GM18499 (cell line): ENCODE measurements at regions not wholly inside any gene's neighbourhood (a gene's known extent, or its start where the extent isn't known, plus 50 kb on each side); places are given as distances from the start of the nearest gene placed in this dataset.
"Not testable (repeated sequence)": the region's sequence is repeated elsewhere in the genome, so short reads cannot be mapped to it uniquely, and the experiment has no call there.

Source experiments
- ATAC-seq: cut with Tn5 transposase; IDR thresholded peaks from one replicate; pipeline ENCODE4 v1.9.1; 2021; ENCODE audit warnings: moderate number of reproducible peaks; ENCODE audit not compliant: insufficient read depth, unreplicated experiment

DNA sequence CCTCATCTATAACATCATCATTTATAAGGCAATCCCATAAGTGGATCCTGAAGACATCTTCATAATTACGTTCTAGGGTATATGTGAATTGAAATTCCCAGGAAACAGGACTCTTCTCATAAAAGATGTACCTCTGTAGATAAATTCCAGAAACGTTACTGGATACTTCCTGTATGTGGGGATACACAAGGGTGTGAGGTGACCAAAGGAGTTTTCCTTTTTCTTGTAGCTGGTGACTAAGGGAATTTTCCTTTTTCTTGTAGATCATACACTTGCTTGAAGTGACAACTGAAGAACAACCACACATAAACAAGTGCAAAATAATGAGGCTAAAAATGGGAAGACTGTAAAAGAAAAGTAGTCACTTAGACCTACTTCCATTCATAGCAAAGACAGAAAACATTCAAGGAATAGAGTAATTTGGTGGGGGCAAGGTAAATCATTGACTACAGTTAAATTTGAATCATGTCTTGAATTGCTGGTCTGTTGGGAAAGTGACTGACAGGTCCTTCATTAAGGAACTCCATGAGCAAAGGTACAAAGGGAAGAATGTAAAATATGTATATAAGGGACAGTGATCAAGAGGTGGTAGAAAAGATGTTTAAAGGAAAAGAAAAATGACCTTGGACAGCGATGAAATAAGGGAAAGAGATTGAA, 53.2 kb upstream of the UBE2E3 start:
- ATAC-seq = no peak

DNA sequence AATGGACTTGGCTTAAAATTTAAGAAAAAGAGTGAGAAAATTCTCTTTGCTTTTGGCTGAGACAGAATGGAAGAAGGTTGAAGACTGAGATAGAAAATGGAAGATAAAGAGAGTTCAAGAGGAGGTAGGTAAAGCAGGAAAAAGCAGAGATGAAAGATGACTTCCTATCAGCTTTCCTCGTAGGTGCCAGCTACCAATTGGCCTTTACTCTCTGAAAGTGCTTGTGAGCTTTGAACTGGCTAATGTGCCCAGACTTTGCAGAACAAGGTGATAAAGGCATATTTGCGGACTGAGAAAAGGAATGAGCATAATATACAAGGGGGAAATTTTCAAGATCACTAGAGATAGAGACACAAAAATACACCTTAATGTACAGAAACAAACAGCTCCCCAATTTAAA, 54.7 kb upstream of the UBE2E3 start:
- ATAC-seq = no peak

DNA sequence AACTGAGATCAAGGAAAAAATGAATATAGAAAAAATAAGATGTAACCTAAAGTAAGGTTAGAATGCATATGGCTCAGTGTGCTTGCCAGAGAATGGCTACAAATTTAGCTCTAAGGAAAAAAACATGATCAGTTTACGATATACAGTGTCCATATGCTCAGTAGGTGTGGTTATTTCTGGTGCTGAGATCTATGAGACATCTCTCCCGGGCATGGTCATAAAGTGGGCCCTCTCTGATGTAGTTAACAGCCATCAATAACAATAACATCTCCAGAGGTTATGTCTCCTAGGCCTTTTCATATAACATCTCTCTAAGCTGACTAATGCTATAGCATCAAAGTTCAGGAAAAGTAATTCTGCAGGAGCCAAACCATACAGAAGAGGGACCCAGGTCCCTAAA, 56.3 kb upstream of the UBE2E3 start:
- ATAC-seq = no peak

DNA sequence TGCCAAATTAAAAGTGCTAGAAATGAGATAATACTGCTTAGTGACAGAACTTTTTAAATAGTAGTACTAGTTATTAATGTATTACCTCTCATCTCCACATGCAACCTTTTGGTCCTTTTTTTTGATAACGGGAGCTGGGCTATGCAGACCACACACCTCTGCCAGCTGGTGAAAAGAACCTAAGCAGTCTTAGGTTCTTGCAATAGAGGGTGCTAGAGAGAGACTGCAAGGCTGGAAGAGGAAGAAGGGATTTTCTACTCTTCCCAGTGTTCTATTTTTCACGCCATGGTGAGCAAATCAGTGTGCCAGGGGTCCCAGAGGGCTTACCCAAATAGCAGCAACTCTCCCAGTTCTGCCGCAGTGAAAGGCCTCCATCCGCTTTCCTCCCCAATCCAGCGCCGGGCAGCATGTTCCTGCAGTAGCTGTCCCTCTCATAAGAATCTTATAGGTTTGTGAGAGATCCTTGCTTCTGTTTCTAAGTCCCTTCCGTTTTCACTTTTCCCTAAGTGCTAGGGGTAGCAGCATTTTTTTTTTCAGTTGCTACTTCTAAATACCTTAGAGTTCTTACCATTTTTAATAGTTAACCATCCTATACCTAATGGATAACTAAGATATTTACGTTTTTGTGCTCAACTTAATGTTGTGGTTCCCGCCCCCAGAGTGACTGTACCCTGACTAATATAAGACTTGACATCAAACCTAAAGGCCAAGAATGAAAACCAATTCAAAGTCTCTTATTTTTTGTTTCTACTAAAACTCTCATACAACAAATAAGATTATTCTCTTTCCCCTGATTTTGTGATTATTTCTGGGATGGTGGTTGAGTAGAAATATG, 69.4 kb upstream of the UBE2E3 start:
- ATAC-seq = no peak

DNA sequence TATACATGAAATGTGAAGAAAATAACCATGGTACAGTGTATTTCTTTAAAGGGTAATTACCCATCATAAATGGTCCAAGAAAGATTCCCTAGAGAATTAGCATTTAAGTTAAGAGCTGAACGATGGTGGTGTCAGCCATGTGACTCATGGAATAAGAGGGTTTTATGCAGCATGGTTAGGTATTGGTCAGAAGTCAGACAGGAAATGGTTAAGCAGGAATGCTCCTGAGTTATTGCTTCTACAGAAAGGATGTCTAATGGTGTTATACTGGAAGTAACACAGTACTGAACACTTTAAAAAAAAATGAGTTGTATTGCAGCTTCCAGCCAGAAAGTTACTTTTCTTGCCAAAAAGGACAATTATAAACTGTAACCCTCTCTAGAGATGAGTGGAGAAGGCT, 72.7 kb upstream of the UBE2E3 start:
- no peak for ATAC-seq

DNA sequence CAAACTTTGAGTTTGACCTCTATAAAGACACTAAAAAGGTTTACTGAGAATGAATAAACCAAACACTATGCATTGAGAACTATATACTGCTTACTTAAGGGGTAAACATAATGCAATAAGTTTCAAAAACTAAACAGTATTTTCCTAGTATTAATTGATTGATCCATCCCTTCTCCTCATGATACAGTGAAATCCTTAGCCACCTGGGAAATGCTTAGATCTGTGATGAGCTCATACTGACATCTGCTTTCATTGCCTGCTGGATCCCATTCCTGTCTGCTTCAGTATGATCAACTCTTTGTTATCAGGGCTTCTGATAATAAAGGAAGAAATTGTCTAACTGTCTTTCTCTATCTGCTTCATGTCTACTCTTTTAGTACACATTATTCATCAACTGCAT, 74.9 kb upstream of the UBE2E3 start:
- no peak for ATAC-seq

DNA sequence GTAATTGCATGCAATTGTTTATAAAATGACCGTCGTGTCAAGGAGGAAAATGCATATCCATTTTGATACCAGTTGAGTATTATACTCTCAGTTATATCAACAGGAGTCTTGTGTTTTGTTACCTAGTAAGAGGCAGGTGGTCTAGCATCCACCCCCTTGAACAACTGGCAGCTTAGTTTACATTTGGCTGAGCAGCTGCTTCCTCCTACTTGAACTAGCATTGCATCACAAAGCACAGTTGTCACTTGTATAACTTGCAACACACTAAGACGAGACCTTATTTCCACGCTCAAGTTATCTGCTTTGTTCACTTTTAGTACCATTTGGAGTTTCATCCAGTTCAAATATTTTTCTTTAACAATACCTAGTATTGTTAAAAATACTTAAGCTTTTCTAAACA, 75.4 kb upstream of the UBE2E3 start:
- ATAC-seq = no peak

DNA sequence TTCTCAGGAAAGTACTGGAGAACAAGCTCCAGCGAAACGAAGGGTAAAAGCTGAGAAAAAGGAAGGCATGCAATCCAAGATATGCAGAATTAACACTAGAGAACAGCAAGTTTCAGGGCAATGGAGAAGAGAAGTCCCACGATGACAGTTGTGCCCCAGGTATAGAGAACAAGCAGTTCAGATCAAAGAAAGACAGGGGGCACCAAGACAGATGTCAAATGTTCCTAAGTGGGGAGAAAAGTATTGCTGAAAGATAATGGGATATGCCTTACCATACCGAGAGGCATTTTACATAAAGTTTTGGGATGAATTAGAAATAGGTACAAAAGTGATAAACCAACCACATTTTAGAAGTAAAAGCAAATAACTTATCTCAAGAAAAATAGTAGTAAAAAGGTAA, 79.1 kb upstream of the UBE2E3 start:
- ATAC-seq = no peak

DNA sequence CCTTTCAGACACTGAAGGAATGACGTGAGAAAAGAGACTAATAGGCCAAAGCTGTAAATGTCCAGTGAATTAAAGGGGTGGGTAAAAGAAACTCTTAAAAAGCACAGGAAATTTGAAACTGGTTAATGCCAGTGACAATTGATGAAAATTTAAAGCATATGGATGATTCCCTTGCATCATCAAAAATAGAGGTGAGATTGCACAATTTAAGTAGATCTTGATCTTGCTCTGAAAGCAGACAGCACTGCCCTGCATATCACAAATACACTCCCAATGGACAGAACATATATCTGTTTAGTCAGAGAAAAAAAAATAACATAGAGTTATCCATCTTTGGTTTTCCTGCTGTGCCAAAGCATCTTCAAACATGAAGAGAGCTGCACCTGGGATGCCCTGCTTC, 86.7 kb upstream of the UBE2E3 start:
- no peak for ATAC-seq

DNA sequence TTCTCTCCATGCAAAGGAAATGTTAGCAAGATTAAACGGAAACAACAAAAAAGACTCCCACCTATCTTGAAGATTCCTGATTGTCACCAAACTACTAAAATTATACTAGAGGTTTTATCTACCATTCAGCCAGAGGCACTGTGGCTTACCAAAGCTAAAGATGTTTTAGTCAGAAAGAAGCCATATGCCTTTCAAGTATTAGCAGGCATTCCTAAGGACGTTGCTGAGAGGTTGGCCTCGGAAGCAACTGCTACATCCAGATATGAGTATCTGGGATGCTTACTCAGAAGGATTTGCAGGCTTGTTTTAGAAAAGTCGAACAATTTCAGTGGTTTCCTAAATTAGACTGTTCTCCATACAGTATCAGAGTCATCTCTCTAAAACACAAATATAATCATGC, 88.3 kb upstream of the UBE2E3 start:
- no peak for ATAC-seq

DNA sequence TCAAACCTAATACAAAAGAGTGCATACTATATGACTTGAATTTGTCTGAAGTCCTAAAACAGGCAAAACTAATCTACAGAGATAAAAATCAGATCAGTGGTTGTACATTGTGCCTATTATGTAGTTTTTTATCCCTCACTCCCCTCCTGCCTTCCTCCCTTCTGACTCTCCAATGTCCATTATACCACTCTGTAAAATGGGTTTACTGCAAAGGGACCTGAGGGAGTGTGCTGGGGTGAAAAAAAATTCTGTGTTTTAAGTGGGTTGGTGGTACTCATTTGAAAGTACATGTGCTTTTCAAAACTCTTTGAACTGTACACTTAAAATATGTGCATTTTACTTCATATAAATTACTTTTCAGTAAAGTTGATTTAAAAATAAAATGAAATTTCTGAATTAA, 89.0 kb upstream of the UBE2E3 start:
- no peak for ATAC-seq

DNA sequence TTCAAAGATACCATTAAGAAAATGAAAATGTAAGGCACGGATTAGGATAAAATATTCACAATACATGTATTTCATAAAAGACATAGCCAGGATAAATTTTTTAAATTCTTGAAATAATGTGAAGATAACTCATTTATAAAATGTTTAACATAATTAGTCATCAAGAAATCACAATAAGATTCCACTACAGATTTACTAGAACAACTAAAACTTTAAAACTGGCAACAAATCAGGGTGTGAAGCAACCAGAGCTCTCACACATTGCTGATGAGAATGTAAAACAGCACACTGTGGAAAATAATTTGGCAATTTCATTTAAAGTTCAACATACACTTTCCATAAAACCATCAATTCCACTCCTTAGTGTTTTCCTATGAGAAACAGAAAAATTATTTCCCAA, 89.6 kb upstream of the UBE2E3 start:
- ATAC-seq = no peak

DNA sequence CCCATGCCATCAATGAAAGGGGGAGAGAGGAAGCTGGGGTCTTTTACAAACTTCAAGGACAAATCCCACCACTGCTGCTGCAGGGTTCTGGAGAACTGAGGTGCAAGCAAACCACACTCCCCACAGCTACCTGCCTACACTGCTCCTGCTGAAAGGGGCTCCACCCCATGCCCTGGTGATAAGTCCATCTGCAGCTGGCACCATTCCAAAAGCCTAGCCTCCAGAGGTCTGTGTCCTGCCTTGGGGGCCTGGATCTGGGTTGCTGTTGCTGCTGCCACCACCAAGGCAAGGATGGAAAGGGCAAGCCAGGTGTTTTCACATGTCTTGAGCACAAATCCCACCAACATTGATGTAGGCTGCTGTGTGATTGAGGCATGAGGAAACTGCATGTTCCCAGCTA, 97.4 kb upstream of the UBE2E3 start:
- ATAC-seq = no peak

DNA sequence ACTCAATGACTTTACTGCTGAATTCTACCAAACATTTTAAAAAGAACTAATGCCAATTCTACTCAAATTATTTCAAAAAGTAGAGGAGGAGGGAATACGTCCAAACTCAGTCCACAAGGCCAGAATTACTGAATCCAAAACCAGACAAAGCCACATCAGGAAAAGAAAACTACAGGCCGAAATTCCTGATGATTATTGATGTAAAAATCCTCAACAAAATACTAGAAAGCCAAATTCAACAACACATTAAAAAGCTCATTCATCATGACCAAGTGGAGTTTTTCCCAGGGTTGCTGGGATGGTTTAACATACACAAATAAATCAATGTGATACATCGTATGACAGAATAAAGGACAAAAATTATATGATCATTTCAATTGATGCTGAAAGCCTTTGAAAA, 103.9 kb upstream of the UBE2E3 start:
- no peak for ATAC-seq

DNA sequence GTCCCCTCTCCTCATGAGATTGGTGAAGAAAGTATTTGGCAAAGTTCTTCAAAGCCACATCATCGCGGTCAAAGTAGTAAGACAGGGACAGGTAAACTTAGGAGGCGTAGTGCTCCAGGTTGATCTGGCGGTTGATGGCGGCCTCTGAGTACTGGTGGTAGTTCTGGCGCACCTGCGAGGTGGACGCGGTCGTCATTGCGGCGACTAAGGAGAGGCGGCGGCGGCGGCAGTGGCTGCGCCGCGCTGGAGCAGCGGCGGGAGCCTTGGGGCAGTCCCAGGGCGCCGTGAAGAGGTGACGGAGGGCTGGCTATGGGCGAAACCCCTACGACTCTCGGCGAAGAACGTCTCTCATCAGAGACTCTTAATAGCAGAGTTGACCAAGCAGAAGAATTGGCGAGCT, 107.2 kb upstream of the UBE2E3 start:
- ATAC-seq = no peak

DNA sequence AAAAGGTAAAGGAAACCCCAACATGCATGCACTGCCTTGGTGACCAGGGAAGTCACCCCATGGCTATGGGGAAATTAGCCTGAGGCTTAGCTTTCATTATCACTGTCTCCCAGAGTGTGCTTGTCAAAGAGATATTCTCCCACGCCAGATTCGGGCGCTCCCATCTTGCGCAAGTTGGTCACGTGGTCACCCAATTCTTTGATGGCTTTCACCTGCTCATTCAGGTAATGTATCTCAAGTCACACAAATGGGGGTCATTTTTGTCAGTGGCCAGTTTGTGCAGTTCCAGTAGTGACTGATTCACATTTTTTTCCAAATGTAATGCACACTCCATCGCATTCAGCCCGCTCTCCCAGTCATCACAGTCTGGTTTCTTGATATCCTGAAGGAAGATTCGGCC, 107.6 kb upstream of the UBE2E3 start:
- ATAC-seq = not testable (repeated sequence)

DNA sequence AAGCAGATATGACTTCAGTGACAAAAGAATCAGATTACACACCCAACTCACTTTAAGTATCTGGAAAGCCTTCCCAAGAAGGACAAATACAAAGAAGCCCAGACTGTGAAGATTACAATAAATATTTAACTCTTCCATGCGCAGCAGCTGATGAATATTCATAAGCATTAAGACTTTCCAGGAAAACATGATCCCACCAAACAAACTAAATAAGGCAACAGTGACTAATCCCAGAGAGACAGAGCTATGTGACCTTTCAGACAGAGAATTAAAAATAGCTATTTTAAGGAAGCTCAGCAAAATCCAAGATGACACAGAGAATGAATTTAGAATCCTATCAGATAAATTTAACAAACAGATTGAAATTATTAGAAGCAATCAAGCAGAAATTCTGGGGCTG, 108.2 kb upstream of the UBE2E3 start:
- no peak for ATAC-seq

DNA sequence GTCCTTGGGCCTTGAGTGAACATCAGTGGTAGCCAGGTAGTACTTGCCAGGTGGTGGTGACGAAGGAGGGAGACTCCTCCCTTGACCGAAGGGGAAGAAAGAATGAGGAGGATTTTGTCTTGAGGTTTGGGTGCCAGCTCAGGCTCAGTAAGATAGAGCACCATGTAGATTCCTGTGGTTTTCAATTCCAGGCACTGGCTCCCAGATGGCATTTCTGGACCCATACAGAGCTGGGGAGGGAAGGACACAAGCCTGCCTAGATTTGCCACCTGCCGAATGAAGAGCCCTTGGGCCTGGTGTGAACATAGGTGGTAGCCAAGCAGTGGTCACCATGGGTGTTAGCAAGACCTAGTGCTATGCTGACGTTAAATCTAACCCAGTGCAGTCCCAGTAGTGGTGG, 108.8 kb upstream of the UBE2E3 start:
- ATAC-seq = no peak

DNA sequence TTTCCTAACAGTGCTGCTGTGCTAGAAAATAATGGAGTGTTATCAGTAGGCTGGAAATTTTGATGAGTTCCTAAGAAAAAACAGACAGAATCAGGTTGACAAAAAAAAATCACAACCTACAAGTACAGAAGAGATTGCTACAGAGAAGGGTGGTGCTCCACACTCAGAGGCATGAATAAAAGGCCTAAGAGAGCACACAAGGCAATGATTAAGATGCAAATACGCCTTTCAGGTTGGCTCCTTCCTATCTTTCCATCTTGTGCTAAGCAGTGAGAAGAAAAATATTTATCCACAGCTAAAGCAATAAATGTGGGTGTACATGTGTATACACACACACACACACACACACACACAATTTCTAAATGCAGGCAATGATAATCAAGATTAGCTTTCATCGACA, 130.6 kb upstream of the UBE2E3 start:
- ATAC-seq = no peak

DNA sequence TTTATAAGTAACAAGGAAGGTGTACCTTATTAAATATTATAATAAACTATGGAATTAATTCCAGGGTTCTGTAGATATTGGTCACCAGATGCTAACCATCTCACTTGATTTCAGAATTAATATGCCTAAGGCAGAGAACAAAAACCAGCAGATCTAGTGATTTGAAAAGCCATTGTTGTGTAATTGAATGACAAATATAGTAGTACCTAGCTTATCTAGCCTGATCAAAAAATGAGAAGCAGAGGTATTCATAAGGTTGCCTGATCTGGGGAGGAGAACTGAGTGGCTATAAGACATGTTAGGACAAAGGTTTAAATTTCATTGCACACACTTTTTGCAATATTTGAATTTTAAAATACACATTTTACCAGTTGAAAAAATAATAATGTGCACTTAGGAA, 132.0 kb upstream of the UBE2E3 start:
- ATAC-seq = no peak

DNA sequence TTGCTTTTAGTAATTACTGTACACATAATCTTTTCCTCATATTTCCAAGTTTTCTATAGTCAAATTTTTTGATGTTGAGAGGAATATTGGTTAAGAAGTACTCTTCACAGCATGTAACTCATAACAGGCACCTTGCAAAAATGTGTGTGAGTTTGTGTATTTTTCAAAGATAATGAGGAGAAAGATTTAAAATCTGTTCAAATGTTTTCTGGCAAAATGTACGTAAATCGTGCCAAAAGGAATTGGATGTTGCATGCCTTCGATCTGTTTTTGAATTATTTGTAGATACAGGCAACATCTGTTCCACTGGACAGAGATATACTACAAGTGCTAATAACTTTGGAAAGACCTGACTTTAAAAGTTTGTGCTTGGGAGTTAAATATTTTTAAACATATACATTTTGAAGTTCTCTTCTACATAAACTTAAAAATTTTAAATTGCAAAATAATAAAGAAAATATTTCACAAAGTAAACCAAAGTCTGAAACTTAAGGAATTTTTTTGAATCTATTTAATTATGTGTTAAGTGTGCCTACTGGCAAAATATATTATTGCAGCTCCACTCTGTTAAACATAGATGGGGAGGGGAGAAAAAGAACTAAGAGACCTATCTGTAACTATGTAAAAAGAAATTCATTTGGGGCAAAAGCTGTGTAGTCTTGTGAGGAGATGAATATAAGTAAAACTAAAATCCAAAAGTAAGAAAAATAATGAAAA, 133.5 kb upstream of the UBE2E3 start:
- ATAC-seq = no peak

DNA sequence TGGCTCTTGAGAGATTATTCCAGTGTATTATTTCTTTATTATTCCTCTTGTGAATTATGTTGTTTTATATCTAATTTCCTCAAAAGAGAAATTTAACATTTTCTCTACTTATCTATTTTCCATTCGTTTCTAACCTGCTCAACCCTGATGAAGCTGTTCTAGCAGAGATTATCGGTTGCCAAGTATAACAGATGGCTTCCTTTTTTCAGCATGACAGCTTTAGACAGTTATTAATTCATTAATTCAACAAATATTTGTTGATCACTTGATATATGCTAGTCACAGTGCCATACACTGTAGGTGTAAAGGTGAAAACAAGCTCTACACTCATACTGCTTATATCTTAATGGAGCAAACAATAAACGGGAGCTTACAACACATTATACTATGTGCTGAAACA, 137.9 kb upstream of the UBE2E3 start:
- ATAC-seq = no peak
